ENCODE measurements at regions not wholly inside any gene's neighbourhood (a gene's known extent, or its start where the extent isn't known, plus 50 kb on each side); places are given as distances from the start of the nearest gene placed in this dataset.

DNA sequence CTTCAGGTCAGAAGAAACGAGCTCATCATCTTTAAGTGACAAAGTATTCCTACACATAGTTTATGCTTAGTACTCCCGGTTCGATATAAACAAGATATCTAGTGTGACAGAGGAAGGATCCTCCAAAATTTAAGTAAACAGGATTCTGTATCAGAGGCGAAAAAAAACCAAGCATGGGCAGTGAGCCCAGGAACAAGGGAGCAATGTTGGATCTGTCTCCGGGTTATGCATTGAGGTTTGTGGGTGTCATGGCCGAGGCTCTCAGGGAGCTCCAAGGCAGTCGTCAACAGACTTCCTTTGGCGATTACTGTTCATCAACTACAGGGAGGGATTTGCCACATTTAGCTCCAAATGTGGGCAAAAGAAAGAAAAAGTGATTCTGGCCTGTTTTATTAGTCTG is 319.5 kb downstream of the CBLN4 start:
- DNase-seq (ENCODE audit: low read depth): no peak
- H3K4me3 ChIP-seq (ENCODE audit: low read depth, low read length): no peak overlapping the region
- no peak for TF ChIP-seq MYC (IDR thresholded peaks at IDR 0.05; ENCODE audit: low read depth, low read length)
- TF ChIP-seq, protein P1, sequence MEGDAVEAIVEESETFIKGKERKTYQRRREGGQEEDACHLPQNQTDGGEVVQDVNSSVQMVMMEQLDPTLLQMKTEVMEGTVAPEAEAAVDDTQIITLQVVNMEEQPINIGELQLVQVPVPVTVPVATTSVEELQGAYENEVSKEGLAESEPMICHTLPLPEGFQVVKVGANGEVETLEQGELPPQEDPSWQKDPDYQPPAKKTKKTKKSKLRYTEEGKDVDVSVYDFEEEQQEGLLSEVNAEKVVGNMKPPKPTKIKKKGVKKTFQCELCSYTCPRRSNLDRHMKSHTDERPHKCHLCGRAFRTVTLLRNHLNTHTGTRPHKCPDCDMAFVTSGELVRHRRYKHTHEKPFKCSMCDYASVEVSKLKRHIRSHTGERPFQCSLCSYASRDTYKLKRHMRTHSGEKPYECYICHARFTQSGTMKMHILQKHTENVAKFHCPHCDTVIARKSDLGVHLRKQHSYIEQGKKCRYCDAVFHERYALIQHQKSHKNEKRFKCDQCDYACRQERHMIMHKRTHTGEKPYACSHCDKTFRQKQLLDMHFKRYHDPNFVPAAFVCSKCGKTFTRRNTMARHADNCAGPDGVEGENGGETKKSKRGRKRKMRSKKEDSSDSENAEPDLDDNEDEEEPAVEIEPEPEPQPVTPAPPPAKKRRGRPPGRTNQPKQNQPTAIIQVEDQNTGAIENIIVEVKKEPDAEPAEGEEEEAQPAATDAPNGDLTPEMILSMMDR (IDR thresholded peaks at IDR 0.05; ENCODE audit: low read depth, low read length): no peak
- TF ChIP-seq, protein P2, sequence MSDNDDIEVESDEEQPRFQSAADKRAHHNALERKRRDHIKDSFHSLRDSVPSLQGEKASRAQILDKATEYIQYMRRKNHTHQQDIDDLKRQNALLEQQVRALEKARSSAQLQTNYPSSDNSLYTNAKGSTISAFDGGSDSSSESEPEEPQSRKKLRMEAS (IDR thresholded peaks at IDR 0.05; ENCODE audit: low read depth, low read length): no peak
- no peak for TF ChIP-seq POLR2A (IDR thresholded peaks at IDR 0.05; ENCODE audit: extremely low read depth, insufficient read length)

DNA sequence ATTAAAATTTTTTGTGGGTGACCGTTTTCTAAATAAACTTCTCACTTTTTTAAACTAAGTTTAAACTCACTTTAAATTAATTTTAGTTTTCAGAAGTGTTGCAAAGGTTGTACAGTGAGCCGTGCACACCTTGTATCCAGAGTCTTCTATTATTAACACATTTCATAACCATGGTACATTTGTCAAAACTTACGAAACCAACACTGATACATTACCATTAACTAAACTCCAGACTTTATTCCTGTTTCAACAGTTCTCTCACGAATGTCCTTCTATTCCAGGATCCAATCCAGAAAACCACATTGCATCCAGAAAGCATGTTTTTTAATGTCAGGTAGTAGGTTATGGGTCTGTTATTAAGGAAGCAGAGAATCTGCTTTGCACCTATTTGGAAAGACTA is 319.9 kb downstream of the CBLN4 start:
- DNase-seq (ENCODE audit: low read depth): no peak
- no peak overlapping the region for H3K4me3 ChIP-seq (ENCODE audit: low read depth, low read length)
- TF ChIP-seq POLR2A (IDR thresholded peaks at IDR 0.05; ENCODE audit: extremely low read depth, insufficient read length) (no peak), MYC (IDR thresholded peaks at IDR 0.05; ENCODE audit: low read depth, low read length) (no peak)
- TF ChIP-seq, protein P1 (IDR thresholded peaks at IDR 0.05; ENCODE audit: low read depth, low read length): no peak
- TF ChIP-seq, protein P2 (IDR thresholded peaks at IDR 0.05; ENCODE audit: low read depth, low read length): no peak

DNA sequence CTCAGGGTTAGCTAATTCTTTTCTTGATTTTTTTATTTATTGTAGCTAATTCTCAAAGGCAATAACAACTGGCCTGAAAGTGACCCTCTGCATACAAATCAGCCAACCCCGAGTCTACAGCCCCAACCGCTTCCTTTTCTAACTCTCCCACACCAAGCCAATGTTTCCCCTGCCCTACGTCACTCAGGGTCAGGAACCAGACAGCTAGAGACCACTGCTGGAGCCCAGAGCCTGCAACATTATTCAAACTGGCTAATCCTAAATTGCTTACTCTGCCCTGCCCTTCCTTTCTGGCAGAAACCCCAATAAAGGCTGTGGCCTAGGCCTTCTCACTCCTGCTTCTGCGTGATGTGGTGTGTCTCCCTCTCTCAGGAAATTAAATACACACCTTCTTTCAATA is 320.7 kb downstream of the CBLN4 start:
- no peak overlapping the region for H3K4me3 ChIP-seq (ENCODE audit: low read depth, low read length)
- no peak for DNase-seq (ENCODE audit: low read depth)
- TF ChIP-seq, protein P2 (IDR thresholded peaks at IDR 0.05; ENCODE audit: low read depth, low read length): no peak
- TF ChIP-seq, protein P1 (IDR thresholded peaks at IDR 0.05; ENCODE audit: low read depth, low read length): no peak
- TF ChIP-seq MYC (IDR thresholded peaks at IDR 0.05; ENCODE audit: low read depth, low read length) (no peak), POLR2A (IDR thresholded peaks at IDR 0.05; ENCODE audit: extremely low read depth, insufficient read length) (no peak)

DNA sequence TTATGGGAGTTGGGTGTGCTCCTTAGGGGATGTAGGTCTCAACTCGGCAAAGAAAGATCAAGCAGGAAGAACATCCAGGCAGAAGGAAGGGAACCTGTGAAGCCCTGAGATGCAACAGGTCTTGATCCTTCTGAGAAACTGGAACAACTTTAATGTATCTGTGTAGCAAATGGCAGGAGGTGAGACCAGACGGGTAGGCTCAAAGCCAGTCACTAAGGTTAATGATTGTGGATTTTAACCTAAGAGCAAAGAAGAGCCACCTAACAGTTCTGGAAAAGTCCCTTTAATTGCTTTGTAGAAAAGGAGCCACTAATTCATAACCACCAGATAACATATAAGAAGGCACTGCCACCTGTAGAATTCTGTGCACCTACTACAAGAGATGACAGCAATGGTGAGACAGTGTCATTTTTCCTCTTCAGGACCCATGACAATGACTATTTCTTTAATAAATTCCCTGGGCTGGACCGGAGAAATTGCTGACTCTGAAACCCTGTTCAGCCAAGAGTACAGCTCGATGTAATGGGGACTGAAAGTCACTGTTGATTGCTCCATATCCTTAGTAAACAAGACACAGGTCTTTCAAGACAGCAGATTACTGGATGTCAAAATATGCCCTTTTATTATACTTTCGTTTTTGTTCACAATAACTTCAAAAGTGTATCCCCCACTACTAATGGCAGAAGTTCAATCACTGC is 326.2 kb downstream of the CBLN4 start:
- no peak overlapping the region for H3K4me3 ChIP-seq (ENCODE audit: low read depth, low read length)
- TF ChIP-seq, protein P2 (IDR thresholded peaks at IDR 0.05; ENCODE audit: low read depth, low read length): no peak
- TF ChIP-seq, protein P1 (IDR thresholded peaks at IDR 0.05; ENCODE audit: low read depth, low read length): no peak
- TF ChIP-seq MYC (IDR thresholded peaks at IDR 0.05; ENCODE audit: low read depth, low read length): no peak
- TF ChIP-seq POLR2A (IDR thresholded peaks at IDR 0.05; ENCODE audit: extremely low read depth, insufficient read length): no peak
- no peak for DNase-seq (ENCODE audit: low read depth)

DNA sequence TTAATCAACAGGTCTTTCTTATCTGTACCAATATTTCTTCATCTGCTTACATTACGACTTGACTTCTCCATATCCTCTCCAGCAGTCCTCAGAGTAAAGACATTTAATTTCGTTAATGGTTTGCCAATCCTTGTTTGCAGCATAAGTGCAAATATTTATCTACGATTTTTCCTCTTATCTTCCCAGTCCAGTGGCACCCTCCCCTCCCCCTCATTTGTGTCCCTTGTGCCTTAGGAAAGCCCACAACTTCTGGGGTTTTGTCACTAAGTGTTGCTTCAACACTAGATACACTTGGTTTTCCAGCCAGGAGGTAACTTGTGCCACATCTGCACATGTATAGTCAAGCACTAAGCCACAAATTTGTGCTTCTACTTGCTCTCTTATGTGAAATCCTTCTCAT is 327.2 kb downstream of the CBLN4 start:
- no peak for TF ChIP-seq MYC (IDR thresholded peaks at IDR 0.05; ENCODE audit: low read depth, low read length)
- TF ChIP-seq, protein P1 (IDR thresholded peaks at IDR 0.05; ENCODE audit: low read depth, low read length): no peak
- no peak for DNase-seq (ENCODE audit: low read depth)
- no peak overlapping the region for H3K4me3 ChIP-seq (ENCODE audit: low read depth, low read length)

DNA sequence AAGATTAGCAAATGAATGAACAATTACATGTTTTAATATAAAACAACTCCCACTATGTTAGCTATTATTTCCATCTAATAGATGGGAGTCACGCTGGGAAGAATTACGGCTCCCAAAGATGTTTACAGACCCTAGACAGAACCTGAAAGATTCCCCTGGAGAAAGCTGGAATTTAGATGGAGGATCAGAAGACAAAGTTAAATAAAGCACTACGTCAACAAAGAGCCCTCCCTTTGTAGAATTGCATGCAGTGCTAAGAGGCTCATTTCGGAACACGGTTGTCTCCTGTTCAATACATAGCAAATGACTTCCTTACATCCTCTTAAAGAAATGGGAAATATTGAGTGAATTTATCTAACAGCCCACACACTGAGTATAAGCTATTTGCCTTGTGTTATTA is 328.3 kb downstream of the CBLN4 start:
- DNase-seq (ENCODE audit: low read depth): no peak
- no peak overlapping the region for H3K4me3 ChIP-seq (ENCODE audit: low read depth, low read length)

More for the DNA sequence above, 328.3 kb downstream of the CBLN4 start:
- TF ChIP-seq, protein P1 (IDR thresholded peaks at IDR 0.05; ENCODE audit: low read depth, low read length): no peak
- TF ChIP-seq MYC (IDR thresholded peaks at IDR 0.05; ENCODE audit: low read depth, low read length) (no peak), POLR2A (IDR thresholded peaks at IDR 0.05; ENCODE audit: extremely low read depth, insufficient read length) (no peak)
- TF ChIP-seq, protein P2 (IDR thresholded peaks at IDR 0.05; ENCODE audit: low read depth, low read length): no peak
